Right atrium auricular region (tissue), 2 donors: ENCODE measurements at regions not wholly inside any gene's neighbourhood (a gene's known extent, or its start where the extent isn't known, plus 50 kb on each side); places are given as distances from the start of the nearest gene placed in this dataset.

ENCODE experiments used
- DNase-seq: peaks from one replicate; pipeline ENCODE4 v3.0.0-alpha.2; 2019; ENCODE audit warnings: low spot score
- H3K27ac ChIP-seq, 2 donors: fragments of 200-600 bp; sonication (generic); 1 replicate in 1 of 2; 2 replicates in 1 of 2; pipeline ENCODE4 v1.5.1; 2016 to 2019
- H3K27me3 ChIP-seq, 2 donors: fragments of 200-600 bp; sonication (generic); one replicate each; pipeline versions ENCODE4 v1.5.1 to v1.6.0; 2017 to 2019
- H3K36me3 ChIP-seq: fragments of 200-600 bp; sonication (generic); one replicate; pipeline ENCODE4 v1.5.1; 2016
- H3K4me1 ChIP-seq, 2 donors: fragments of 200-600 bp; sonication (generic); one replicate each; pipeline versions ENCODE4 v1.5.1 to v1.6.0; 2017 to 2019
- H3K4me3 ChIP-seq, 2 donors: fragments of 200-600 bp; sonication (generic); 1 replicate in 1 of 2; 2 replicates in 1 of 2; pipeline ENCODE4 v1.5.1; 2017 to 2019; ENCODE audit warnings: mild to moderate bottlenecking in 1 of 2, moderate library complexity in 1 of 2
- H3K9me3 ChIP-seq, 2 donors: fragments of 200-600 bp; sonication (generic); one replicate each; pipeline ENCODE4 v1.5.1; 2019
- CTCF ChIP-seq, 2 donors: fragments of 200-600 bp; sonication (generic); IDR thresholded peaks; one replicate each; pipeline ENCODE4 v1.5.1; 2019; ENCODE audit warnings: antibody characterized with exemption in 2 of 2

- Histone ChIP-seq H3K4me1 (no peaks in the 10 kb centered on the region), H3K9me3 (no peaks in the 10 kb centered on the region), H3K27me3 (no peaks in the 10 kb centered on the region), H3K27ac (no peak overlapping the region), H3K4me3 (no peak overlapping the region), H3K36me3 (no peaks in the 10 kb centered on the region)
- no peak for DNase-seq
- no peak for TF ChIP-seq CTCF (IDR thresholded peaks at IDR 0.05)
Observed at GRCh38 chr2:48238381-48238780, 76.1 kb upstream of the FOXN2 start.

DNA sequence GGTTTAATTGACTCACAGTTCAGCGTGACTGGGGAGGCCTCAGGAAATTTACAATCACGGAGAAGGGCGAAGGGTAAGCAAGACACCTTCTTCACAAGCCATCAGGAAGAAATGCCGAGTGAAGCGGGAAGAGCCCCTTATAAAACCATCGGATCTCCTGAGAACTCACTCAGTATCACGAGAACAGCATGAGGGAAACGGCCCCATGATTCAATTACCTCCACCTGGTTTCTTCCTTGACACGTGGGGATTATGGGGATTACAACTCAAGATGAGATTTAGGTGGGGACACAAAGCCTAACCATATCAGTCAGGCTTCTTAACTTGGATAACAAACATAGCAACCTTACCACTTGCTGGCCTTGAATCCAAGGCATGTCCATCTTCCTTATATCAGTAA, 73.6 kb upstream of the FOXN2 start:
- no peak for TF ChIP-seq CTCF (IDR thresholded peaks at IDR 0.05)
- no peak for DNase-seq
- H3K27ac ChIP-seq, result no peak overlapping the region
- H3K4me3 ChIP-seq, result no peak overlapping the region
- no peaks in the 10 kb centered on the region for H3K36me3 ChIP-seq
- H3K27me3 ChIP-seq, result no peaks in the 10 kb centered on the region
- H3K4me1 ChIP-seq, result no peaks in the 10 kb centered on the region
- no peaks in the 10 kb centered on the region for H3K9me3 ChIP-seq

DNA sequence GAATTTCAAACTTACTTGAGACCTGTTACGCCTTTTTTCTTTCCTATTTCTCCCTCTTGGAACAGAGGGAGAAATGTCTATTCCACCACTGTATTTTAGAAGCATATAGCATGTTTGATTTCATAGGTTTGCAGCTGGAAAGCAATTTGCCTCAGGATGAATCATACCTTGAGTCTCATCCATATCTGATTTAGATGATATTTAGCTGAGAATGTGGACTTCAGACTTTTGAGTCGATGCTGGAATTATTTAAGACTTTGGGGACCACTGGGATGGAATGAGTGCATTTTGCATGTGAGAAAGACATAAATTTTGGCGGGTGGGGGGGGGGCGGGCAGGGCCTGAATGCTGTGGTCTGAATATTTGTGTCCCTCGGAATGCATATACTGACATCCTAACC, 67.3 kb upstream of the FOXN2 start:
- TF ChIP-seq CTCF (IDR thresholded peaks at IDR 0.05), result no peak
- no peak overlapping the region for H3K27ac ChIP-seq
- no peak for DNase-seq
- no peaks in the 10 kb centered on the region for H3K9me3 ChIP-seq
- H3K4me1 ChIP-seq, result peaks cover 0 to 28% of the 10 kb centered on the region in 2 donors
- no peak overlapping the region for H3K4me3 ChIP-seq
- H3K27me3 ChIP-seq, result no peaks in the 10 kb centered on the region
- H3K36me3 ChIP-seq, result no peaks in the 10 kb centered on the region

GRCh38 chr2:48248251-48248933, 66.1 kb upstream of the FOXN2 start:
- Histone ChIP-seq H3K36me3 (no peaks in the 10 kb centered on the region), H3K9me3 (no peaks in the 10 kb centered on the region), H3K27ac (peak overlapping the region in 1 of 2 donors; percentile 64), H3K4me1 (peaks cover 0 to 28% of the 10 kb centered on the region in 2 donors), H3K27me3 (no peaks in the 10 kb centered on the region), H3K4me3 (no peak overlapping the region)
- no peak for DNase-seq
- TF ChIP-seq CTCF (IDR thresholded peaks at IDR 0.05), result no peak

DNA sequence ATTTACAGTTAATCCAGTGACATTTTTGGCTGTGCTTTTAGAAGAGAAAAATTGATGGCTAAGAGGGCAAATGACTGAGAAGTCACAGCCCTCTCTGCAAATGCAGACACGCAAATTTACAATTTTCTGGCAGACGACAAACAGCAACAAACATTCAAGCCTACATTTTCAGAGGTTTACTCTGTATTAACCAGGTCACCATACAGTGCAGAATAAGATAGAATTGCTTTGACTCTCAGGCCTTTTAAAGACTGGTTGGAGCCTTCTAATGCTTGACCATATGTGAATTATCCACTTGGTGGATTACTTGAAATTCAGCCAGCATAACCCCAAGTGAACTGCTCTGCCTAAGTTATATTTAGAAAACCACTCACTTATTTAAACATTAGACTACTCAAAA, 65.5 kb upstream of the FOXN2 start:
- TF ChIP-seq CTCF (IDR thresholded peaks at IDR 0.05), result no peak
- peaks cover 0 to 28% of the 10 kb centered on the region in 2 donors for H3K4me1 ChIP-seq
- no peak overlapping the region for H3K4me3 ChIP-seq
- H3K9me3 ChIP-seq, result no peaks in the 10 kb centered on the region
- peak overlapping the region; percentile 44 to 64 for H3K27ac ChIP-seq
- no peak for DNase-seq
- no peaks in the 10 kb centered on the region for H3K36me3 ChIP-seq
- H3K27me3 ChIP-seq, result no peaks in the 10 kb centered on the region
